ENCODE measurements at regions not wholly inside any gene's neighbourhood (a gene's known extent, or its start where the extent isn't known, plus 50 kb on each side); places are given as distances from the start of the nearest gene placed in this dataset.

- intact Hi-C loops (cut with micrococcal nuclease; ENCODE audit: unreplicated experiment): no loop called here
- Histone ChIP-seq H3K4me3 (ENCODE audit: low read depth, low read length, poor library complexity, severe bottlenecking) (no peak overlapping the region), H3K4me1 (ENCODE audit: insufficient read depth, low read length, poor library complexity, severe bottlenecking) (no peaks in the 10 kb centered on the region), H3K27ac (ENCODE audit: low read depth, low read length, poor library complexity, severe bottlenecking) (no peak overlapping the region), H3K36me3 (ENCODE audit: insufficient read depth, low read length) (no peaks in the 10 kb centered on the region), H3K4me2 (ENCODE audit: low read length) (no peak overlapping the region), H3K9me3 (ENCODE audit: low read length) (no peaks in the 10 kb centered on the region), H4K20me1 (ENCODE audit: insufficient read depth, low read length) (no peaks in the 10 kb centered on the region), H2AFZ (ENCODE audit: low read length) (no peak overlapping the region), H3K79me2 (ENCODE audit: insufficient read depth, low read depth, low read length) (no peaks in the 10 kb centered on the region), H3K9me2 (ENCODE audit: insufficient read depth, low read length) (no peaks in the 10 kb centered on the region)
- CTCF ChIA-PET (ENCODE audit: unreplicated experiment): no interaction called here
- POLR2A ChIA-PET: interaction anchor here (0.7 to 1.0 kb wide), 2 partner anchors 9 to 143 kb away, joined by 3 read pairs; no protein-coding TSS in a partner anchor
- no peak for DNase-seq (ENCODE audit: low spot score)
- TF ChIP-seq EZH2phosphoT487 (IDR thresholded peaks at IDR 0.05; ENCODE audit: borderline replicate concordance, low read depth, low read length): no peak
- TF ChIP-seq, protein P1, sequence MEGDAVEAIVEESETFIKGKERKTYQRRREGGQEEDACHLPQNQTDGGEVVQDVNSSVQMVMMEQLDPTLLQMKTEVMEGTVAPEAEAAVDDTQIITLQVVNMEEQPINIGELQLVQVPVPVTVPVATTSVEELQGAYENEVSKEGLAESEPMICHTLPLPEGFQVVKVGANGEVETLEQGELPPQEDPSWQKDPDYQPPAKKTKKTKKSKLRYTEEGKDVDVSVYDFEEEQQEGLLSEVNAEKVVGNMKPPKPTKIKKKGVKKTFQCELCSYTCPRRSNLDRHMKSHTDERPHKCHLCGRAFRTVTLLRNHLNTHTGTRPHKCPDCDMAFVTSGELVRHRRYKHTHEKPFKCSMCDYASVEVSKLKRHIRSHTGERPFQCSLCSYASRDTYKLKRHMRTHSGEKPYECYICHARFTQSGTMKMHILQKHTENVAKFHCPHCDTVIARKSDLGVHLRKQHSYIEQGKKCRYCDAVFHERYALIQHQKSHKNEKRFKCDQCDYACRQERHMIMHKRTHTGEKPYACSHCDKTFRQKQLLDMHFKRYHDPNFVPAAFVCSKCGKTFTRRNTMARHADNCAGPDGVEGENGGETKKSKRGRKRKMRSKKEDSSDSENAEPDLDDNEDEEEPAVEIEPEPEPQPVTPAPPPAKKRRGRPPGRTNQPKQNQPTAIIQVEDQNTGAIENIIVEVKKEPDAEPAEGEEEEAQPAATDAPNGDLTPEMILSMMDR (conservative IDR thresholded peaks at IDR 0.05; ENCODE audit: low read length): no peak
- no TSS peak for BruUV-seq (replicated peaks)
Measured at GRCh38 chr1:87884581-87884980, 555.9 kb downstream of the LMO4 start.

DNA sequence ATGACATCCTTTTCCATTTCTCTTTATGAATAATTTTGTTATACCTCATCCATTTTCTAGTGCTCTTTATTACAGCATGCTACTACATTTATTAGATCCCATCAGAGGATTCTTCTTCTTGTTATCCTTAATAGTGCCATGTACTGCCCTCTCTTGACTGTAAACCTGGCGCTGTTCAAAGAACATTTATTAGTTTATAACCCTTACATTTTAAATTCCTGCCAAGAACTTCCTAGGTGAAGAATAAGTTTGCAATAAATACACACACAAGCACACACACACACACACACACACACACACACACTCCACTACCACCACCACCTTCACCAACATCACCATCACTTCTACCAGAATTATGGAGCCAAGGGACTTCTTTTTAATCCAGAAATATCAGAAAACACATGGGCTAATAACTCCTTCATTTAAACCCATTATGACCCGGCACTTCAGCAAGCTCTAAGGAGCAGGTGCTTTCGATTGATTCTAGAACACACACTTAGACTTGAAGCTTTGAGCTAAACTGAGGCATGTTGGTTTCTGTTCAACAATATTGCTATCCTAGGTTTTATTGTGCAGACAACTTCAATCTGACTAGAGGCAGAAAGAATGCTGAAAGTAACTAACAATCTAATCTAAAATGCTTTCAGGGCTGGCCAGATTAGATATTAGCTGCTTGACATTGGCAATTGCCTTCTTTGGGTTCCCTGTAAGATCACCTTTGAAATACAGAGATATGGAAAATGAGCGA, 556.8 kb downstream of the LMO4 start:
- Histone ChIP-seq H2AFZ (ENCODE audit: low read length) (no peak overlapping the region), H3K79me2 (ENCODE audit: insufficient read depth, low read depth, low read length) (no peaks in the 10 kb centered on the region), H3K4me2 (ENCODE audit: low read length) (no peak overlapping the region), H3K9me3 (ENCODE audit: low read length) (no peaks in the 10 kb centered on the region), H3K4me3 (ENCODE audit: low read depth, low read length, poor library complexity, severe bottlenecking) (no peak overlapping the region), H3K36me3 (ENCODE audit: insufficient read depth, low read length) (no peaks in the 10 kb centered on the region), H3K27ac (ENCODE audit: low read depth, low read length, poor library complexity, severe bottlenecking) (no peak overlapping the region), H3K4me1 (ENCODE audit: insufficient read depth, low read length, poor library complexity, severe bottlenecking) (no peaks in the 10 kb centered on the region), H4K20me1 (ENCODE audit: insufficient read depth, low read length) (no peaks in the 10 kb centered on the region), H3K9me2 (ENCODE audit: insufficient read depth, low read length) (no peaks in the 10 kb centered on the region)
- TF ChIP-seq, protein P1 (conservative IDR thresholded peaks at IDR 0.05; ENCODE audit: low read length): no peak
- no peak for TF ChIP-seq EZH2phosphoT487 (IDR thresholded peaks at IDR 0.05; ENCODE audit: borderline replicate concordance, low read depth, low read length)
- CTCF ChIA-PET (ENCODE audit: unreplicated experiment): no interaction called here
- no peak for DNase-seq (ENCODE audit: low spot score)
- intact Hi-C loops (cut with micrococcal nuclease; ENCODE audit: unreplicated experiment): no loop called here
- POLR2A ChIA-PET: interaction anchor here (1.0 kb wide), 1 partner anchor 144 kb away, joined by 3 read pairs; no protein-coding TSS in a partner anchor
- BruUV-seq (replicated peaks): no TSS peak

GRCh38 chr1:87887100-87887499, 558.4 kb downstream of the LMO4 start:
- H3K9me3 ChIP-seq (ENCODE audit: low read length): no peaks in the 10 kb centered on the region
- BruUV-seq (replicated peaks): no TSS peak
- TF ChIP-seq EZH2phosphoT487 (IDR thresholded peaks at IDR 0.05; ENCODE audit: borderline replicate concordance, low read depth, low read length): no peak
- TF ChIP-seq, protein P1 (conservative IDR thresholded peaks at IDR 0.05; ENCODE audit: low read length): no peak

More at GRCh38 chr1:87887100-87887499, 558.4 kb downstream of the LMO4 start:
- CTCF ChIA-PET (ENCODE audit: unreplicated experiment): no interaction called here
- H3K4me1 ChIP-seq (ENCODE audit: insufficient read depth, low read length, poor library complexity, severe bottlenecking): no peaks in the 10 kb centered on the region
- no peaks in the 10 kb centered on the region for H4K20me1 ChIP-seq (ENCODE audit: insufficient read depth, low read length)
- no peak overlapping the region for H3K4me3 ChIP-seq (ENCODE audit: low read depth, low read length, poor library complexity, severe bottlenecking)
- intact Hi-C loops (cut with micrococcal nuclease; ENCODE audit: unreplicated experiment): no loop called here
- no peak overlapping the region for H2AFZ ChIP-seq (ENCODE audit: low read length)
- H3K27ac ChIP-seq (ENCODE audit: low read depth, low read length, poor library complexity, severe bottlenecking): no peak overlapping the region
- POLR2A ChIA-PET: interaction anchor here (0.6 kb wide), 1 partner anchor 57 kb away, joined by 3 read pairs; no protein-coding TSS in a partner anchor
- H3K79me2 ChIP-seq (ENCODE audit: insufficient read depth, low read depth, low read length): no peaks in the 10 kb centered on the region
- no peaks in the 10 kb centered on the region for H3K36me3 ChIP-seq (ENCODE audit: insufficient read depth, low read length)
- DNase-seq (ENCODE audit: low spot score): no peak
- H3K4me2 ChIP-seq (ENCODE audit: low read length): no peak overlapping the region
- H3K9me2 ChIP-seq (ENCODE audit: insufficient read depth, low read length): no peaks in the 10 kb centered on the region

Measured in OCI-LY7 (cell line).